ENCODE measurements at regions not wholly inside any gene's neighbourhood (a gene's known extent, or its start where the extent isn't known, plus 50 kb on each side); places are given as distances from the start of the nearest gene placed in this dataset.
"Not testable (repeated sequence)": the region's sequence is repeated elsewhere in the genome, so short reads cannot be mapped to it uniquely, and the experiment has no call there.

GRCh38 chrX:82732861-82733260 is 775.2 kb upstream of the POU3F4 start:
- Histone ChIP-seq H4K20me1 (ENCODE audit: insufficient read depth, low read length) (no peaks in the 10 kb centered on the region), H3K4me1 (ENCODE audit: insufficient read depth, low read length) (no peaks in the 10 kb centered on the region), H3K27me3 (ENCODE audit: insufficient read depth, low read length) (no peaks in the 10 kb centered on the region), H3K9me3 (ENCODE audit: low read depth, low read length) (no peaks in the 10 kb centered on the region), H2AFZ (ENCODE audit: low read length) (no peak overlapping the region), H3K4me2 (ENCODE audit: insufficient read depth, low read length) (no peak overlapping the region), H3K79me2 (ENCODE audit: insufficient read depth, low read length) (no peaks in the 10 kb centered on the region), H3K36me3 (ENCODE audit: insufficient read depth, low read length) (no peaks in the 10 kb centered on the region), H3K27ac (ENCODE audit: low read depth, low read length) (no peak overlapping the region), H3K4me3 (ENCODE audit: insufficient read depth, low read length) (no peak overlapping the region)
- DNase-seq (ENCODE audit: insufficient read length, low spot score, missing footprints), result no peak
- TF ChIP-seq CTCF (IDR thresholded peaks at IDR 0.05; ENCODE audit: extremely low read depth, low read depth, low read length), result no peak

- no peak for DNase-seq (ENCODE audit: insufficient read length, low spot score, missing footprints)
- Histone ChIP-seq H4K20me1 (ENCODE audit: insufficient read depth, low read length) (no peaks in the 10 kb centered on the region), H3K9me3 (ENCODE audit: low read depth, low read length) (no peaks in the 10 kb centered on the region), H2AFZ (ENCODE audit: low read length) (no peak overlapping the region), H3K27ac (ENCODE audit: low read depth, low read length) (no peak overlapping the region), H3K79me2 (ENCODE audit: insufficient read depth, low read length) (no peaks in the 10 kb centered on the region), H3K4me2 (ENCODE audit: insufficient read depth, low read length) (no peak overlapping the region), H3K4me1 (ENCODE audit: insufficient read depth, low read length) (no peaks in the 10 kb centered on the region), H3K36me3 (ENCODE audit: insufficient read depth, low read length) (no peaks in the 10 kb centered on the region), H3K4me3 (ENCODE audit: insufficient read depth, low read length) (no peak overlapping the region), H3K27me3 (ENCODE audit: insufficient read depth, low read length) (no peaks in the 10 kb centered on the region)
- TF ChIP-seq CTCF (IDR thresholded peaks at IDR 0.05; ENCODE audit: extremely low read depth, low read depth, low read length), result no peak
These were observed 774.0 kb upstream of the POU3F4 start for GRCh38 chrX:82734140-82734539.

- not testable (repeated sequence) for H3K27me3 ChIP-seq (ENCODE audit: insufficient read depth, low read length); H4K20me1 ChIP-seq (ENCODE audit: insufficient read depth, low read length); H3K4me2 ChIP-seq (ENCODE audit: insufficient read depth, low read length); DNase-seq (ENCODE audit: insufficient read length, low spot score, missing footprints); H3K4me3 ChIP-seq (ENCODE audit: insufficient read depth, low read length); H3K27ac ChIP-seq (ENCODE audit: low read depth, low read length); H3K79me2 ChIP-seq (ENCODE audit: insufficient read depth, low read length); H3K36me3 ChIP-seq (ENCODE audit: insufficient read depth, low read length); H2AFZ ChIP-seq (ENCODE audit: low read length); H3K4me1 ChIP-seq (ENCODE audit: insufficient read depth, low read length); H3K9me3 ChIP-seq (ENCODE audit: low read depth, low read length)
These were observed 769.8 kb upstream of the POU3F4 start for GRCh38 chrX:82738313-82738712.

- no peaks in the 10 kb centered on the region for H4K20me1 ChIP-seq (ENCODE audit: insufficient read depth, low read length)
- no peak overlapping the region for H3K27ac ChIP-seq (ENCODE audit: low read depth, low read length)
- no peak for TF ChIP-seq CTCF (IDR thresholded peaks at IDR 0.05; ENCODE audit: extremely low read depth, low read depth, low read length)
- H3K4me3 ChIP-seq (ENCODE audit: insufficient read depth, low read length), result no peak overlapping the region
- H3K4me1 ChIP-seq (ENCODE audit: insufficient read depth, low read length), result no peaks in the 10 kb centered on the region
- H3K4me2 ChIP-seq (ENCODE audit: insufficient read depth, low read length), result no peak overlapping the region
- no peaks in the 10 kb centered on the region for H3K9me3 ChIP-seq (ENCODE audit: low read depth, low read length)
- DNase-seq (ENCODE audit: insufficient read length, low spot score, missing footprints), result no peak
- no peak overlapping the region for H2AFZ ChIP-seq (ENCODE audit: low read length)
- no peaks in the 10 kb centered on the region for H3K36me3 ChIP-seq (ENCODE audit: insufficient read depth, low read length)
- H3K79me2 ChIP-seq (ENCODE audit: insufficient read depth, low read length), result no peaks in the 10 kb centered on the region
- H3K27me3 ChIP-seq (ENCODE audit: insufficient read depth, low read length), result no peaks in the 10 kb centered on the region
These were observed 765.7 kb upstream of the POU3F4 start for GRCh38 chrX:82742351-82742750.

- not testable (repeated sequence) for H3K79me2 ChIP-seq (ENCODE audit: insufficient read depth, low read length); H3K27me3 ChIP-seq (ENCODE audit: insufficient read depth, low read length); H3K4me2 ChIP-seq (ENCODE audit: insufficient read depth, low read length); H3K27ac ChIP-seq (ENCODE audit: low read depth, low read length); H3K9me3 ChIP-seq (ENCODE audit: low read depth, low read length); DNase-seq (ENCODE audit: insufficient read length, low spot score, missing footprints); H3K36me3 ChIP-seq (ENCODE audit: insufficient read depth, low read length); H2AFZ ChIP-seq (ENCODE audit: low read length); H4K20me1 ChIP-seq (ENCODE audit: insufficient read depth, low read length); H3K4me3 ChIP-seq (ENCODE audit: insufficient read depth, low read length); H3K4me1 ChIP-seq (ENCODE audit: insufficient read depth, low read length)
These were observed 762.4 kb upstream of the POU3F4 start for GRCh38 chrX:82745725-82746124.
